GM10266 (cell line): ENCODE measurements at regions not wholly inside any gene's neighbourhood (a gene's known extent, or its start where the extent isn't known, plus 50 kb on each side); places are given as distances from the start of the nearest gene placed in this dataset.

Source experiments
- DNase-seq: peaks from one replicate; pipeline ENCODE4 v3.0.0; 2012; ENCODE audit errors: extremely low spot score
- CTCF ChIP-seq: IDR thresholded peaks from 2 replicates; pipeline ENCODE4 v1.5.1; 2012; ENCODE audit warnings: mild to moderate bottlenecking, low read depth; ENCODE audit not compliant: control insufficient read depth, insufficient read depth; ENCODE audit errors: missing control alignments

GRCh38 chr2:220855296-220855695, 716.8 kb downstream of the EPHA4 start:
- DNase-seq = no peak
- TF ChIP-seq CTCF = no peak

- DNase-seq = no peak
- TF ChIP-seq CTCF = no peak
Measured at GRCh38 chr2:220856486-220856885, 715.6 kb downstream of the EPHA4 start.

GRCh38 chr2:220857368-220857767, 714.7 kb downstream of the EPHA4 start:
- TF ChIP-seq CTCF = no peak
- DNase-seq = no peak

GRCh38 chr2:220858101-220858500, 714.0 kb downstream of the EPHA4 start:
- TF ChIP-seq CTCF = no peak
- DNase-seq = no peak

GRCh38 chr2:220871909-220872308, 700.2 kb downstream of the EPHA4 start:
- DNase-seq = no peak
- TF ChIP-seq CTCF = no peak

GRCh38 chr2:220876080-220876824, 695.9 kb downstream of the EPHA4 start:
- no peak for DNase-seq
- TF ChIP-seq CTCF = no peak

- TF ChIP-seq CTCF = no peak
Measured at GRCh38 chr2:220877491-220877890, 694.6 kb downstream of the EPHA4 start.

More at GRCh38 chr2:220877491-220877890, 694.6 kb downstream of the EPHA4 start:
- no peak for DNase-seq
